MM.1S (cell line): ENCODE measurements at regions not wholly inside any gene's neighbourhood (a gene's known extent, or its start where the extent isn't known, plus 50 kb on each side); places are given as distances from the start of the nearest gene placed in this dataset.

Experiments
- DNase-seq: peaks from one replicate; pipeline ENCODE4 v3.0.0-alpha.2; 2015
- H2AFZ ChIP-seq: fragments of 300-600 bp; sonication (generic); 2 replicates; pipeline ENCODE4 v1.6.0; 2016; ENCODE audit warnings: antibody characterized with exemption, low read length
- H3F3A ChIP-seq: fragments of 300-600 bp; sonication (generic); 2 replicates; pipeline ENCODE4 v1.6.1; 2016; ENCODE audit warnings: mild to moderate bottlenecking, antibody characterized with exemption, low read length, moderate library complexity, mixed read lengths; ENCODE audit not compliant: insufficient read depth
- H3K27ac ChIP-seq: fragments of 300-600 bp; sonication (generic); 2 replicates; pipeline ENCODE4 v1.5.1; 2016; ENCODE audit warnings: mild to moderate bottlenecking, low read length
- H3K27me3 ChIP-seq: fragments of 300-600 bp; sonication (generic); replicated peaks from 2 replicates; pipeline ENCODE4 v1.6.0; 2016; ENCODE audit warnings: low read length; ENCODE audit not compliant: insufficient read depth
- H3K36me3 ChIP-seq: fragments of 300-600 bp; sonication (generic); replicated peaks from 2 replicates; pipeline ENCODE4 v1.6.1; 2016; ENCODE audit warnings: mild to moderate bottlenecking, low read length, mixed read lengths; ENCODE audit not compliant: insufficient read depth
- H3K4me1 ChIP-seq: fragments of 300-600 bp; sonication (generic); 2 replicates; pipeline ENCODE4 v1.6.1; 2016; ENCODE audit warnings: low read length, mixed read lengths
- H3K4me2 ChIP-seq: fragments of 300-600 bp; sonication (generic); 2 replicates; pipeline ENCODE4 v1.6.0; 2016; ENCODE audit warnings: low read depth, low read length
- H3K4me3 ChIP-seq: fragments of 300-600 bp; sonication (generic); 2 replicates; pipeline ENCODE4 v1.5.1; 2016; ENCODE audit warnings: low read length, mixed read lengths
- H3K79me2 ChIP-seq: fragments of 300-600 bp; sonication (generic); 2 replicates; pipeline ENCODE4 v1.6.1; 2016; ENCODE audit warnings: mixed run types, low read length, mixed read lengths
- H3K9ac ChIP-seq: fragments of 300-600 bp; sonication (generic); 2 replicates; pipeline ENCODE4 v1.6.1; 2016; ENCODE audit warnings: low read length, mixed read lengths
- H3K9me2 ChIP-seq: fragments of 300-600 bp; sonication (generic); replicated peaks from 2 replicates; pipeline ENCODE4 v1.6.1; 2016; ENCODE audit warnings: mild to moderate bottlenecking, low read length, mixed read lengths; ENCODE audit not compliant: insufficient read depth
- H3K9me3 ChIP-seq: fragments of 300-600 bp; sonication (generic); replicated peaks from 2 replicates; pipeline ENCODE4 v1.6.1; 2016; ENCODE audit warnings: mild to moderate bottlenecking, low read length, mixed read lengths; ENCODE audit not compliant: insufficient read depth
- H4K20me1 ChIP-seq: fragments of 300-600 bp; sonication (generic); 2 replicates; pipeline ENCODE4 v1.6.1; 2016; ENCODE audit warnings: mild to moderate bottlenecking, low read length, moderate library complexity, mixed read lengths; ENCODE audit not compliant: insufficient read depth
- EZH2 ChIP-seq: fragments of 300-600 bp; sonication (generic); optimal IDR thresholded peaks from 2 replicates; pipeline ENCODE3; 2017; ENCODE audit warnings: low read depth, mild to moderate bottlenecking, antibody characterized with exemption, low read length, mixed read lengths
- EZH2phosphoT487 ChIP-seq: fragments of 300-600 bp; sonication (generic); IDR thresholded peaks from 2 replicates; pipeline ENCODE4 v1.6.1; 2018; ENCODE audit warnings: antibody characterized with exemption, low read length
- TF ChIP-seq, protein P1 (sequence below): fragments of 300-600 bp; sonication (generic); IDR thresholded peaks from 2 replicates; pipeline ENCODE4 v1.5.1; 2016; ENCODE audit warnings: antibody characterized with exemption, low read length, mixed read lengths

DNA sequence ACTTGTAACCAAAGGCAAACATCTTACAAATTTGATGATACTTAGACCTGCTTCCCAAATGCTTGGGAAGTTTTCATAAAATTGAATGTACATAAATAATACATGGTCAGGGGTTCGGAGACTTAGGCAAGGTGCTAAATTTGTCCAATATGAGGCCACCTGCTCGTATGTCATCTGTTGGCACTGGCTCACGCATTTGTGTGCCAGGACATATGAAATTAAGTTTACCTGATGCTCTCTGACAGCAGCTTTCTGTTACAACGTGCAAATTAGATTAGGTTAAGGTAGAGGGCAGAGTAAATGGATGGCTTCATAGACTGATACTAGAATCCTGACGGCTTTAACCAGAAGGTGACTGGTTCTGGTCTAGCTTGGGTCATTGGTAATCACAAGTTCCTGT lies 970.3 kb upstream of the RBFOX1 start:
- no peak overlapping the region for H3K9ac ChIP-seq
- no peaks in the 10 kb centered on the region for H3K36me3 ChIP-seq
- H4K20me1 ChIP-seq: no peaks in the 10 kb centered on the region
- H3K79me2 ChIP-seq: no peaks in the 10 kb centered on the region
- no peaks in the 10 kb centered on the region for H3K9me2 ChIP-seq
- H3F3A ChIP-seq: no peaks in the 10 kb centered on the region
- no peak overlapping the region for H2AFZ ChIP-seq
- no peak overlapping the region for H3K27ac ChIP-seq
- no peaks in the 10 kb centered on the region for H3K9me3 ChIP-seq
- H3K4me2 ChIP-seq: no peak overlapping the region
- H3K27me3 ChIP-seq: no peaks in the 10 kb centered on the region
- no peak for TF ChIP-seq EZH2phosphoT487
- no peak for TF ChIP-seq EZH2
- TF ChIP-seq, protein P1, sequence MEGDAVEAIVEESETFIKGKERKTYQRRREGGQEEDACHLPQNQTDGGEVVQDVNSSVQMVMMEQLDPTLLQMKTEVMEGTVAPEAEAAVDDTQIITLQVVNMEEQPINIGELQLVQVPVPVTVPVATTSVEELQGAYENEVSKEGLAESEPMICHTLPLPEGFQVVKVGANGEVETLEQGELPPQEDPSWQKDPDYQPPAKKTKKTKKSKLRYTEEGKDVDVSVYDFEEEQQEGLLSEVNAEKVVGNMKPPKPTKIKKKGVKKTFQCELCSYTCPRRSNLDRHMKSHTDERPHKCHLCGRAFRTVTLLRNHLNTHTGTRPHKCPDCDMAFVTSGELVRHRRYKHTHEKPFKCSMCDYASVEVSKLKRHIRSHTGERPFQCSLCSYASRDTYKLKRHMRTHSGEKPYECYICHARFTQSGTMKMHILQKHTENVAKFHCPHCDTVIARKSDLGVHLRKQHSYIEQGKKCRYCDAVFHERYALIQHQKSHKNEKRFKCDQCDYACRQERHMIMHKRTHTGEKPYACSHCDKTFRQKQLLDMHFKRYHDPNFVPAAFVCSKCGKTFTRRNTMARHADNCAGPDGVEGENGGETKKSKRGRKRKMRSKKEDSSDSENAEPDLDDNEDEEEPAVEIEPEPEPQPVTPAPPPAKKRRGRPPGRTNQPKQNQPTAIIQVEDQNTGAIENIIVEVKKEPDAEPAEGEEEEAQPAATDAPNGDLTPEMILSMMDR: no peak
- H3K4me1 ChIP-seq: no peaks in the 10 kb centered on the region
- DNase-seq: no peak
- no peak overlapping the region for H3K4me3 ChIP-seq

DNA sequence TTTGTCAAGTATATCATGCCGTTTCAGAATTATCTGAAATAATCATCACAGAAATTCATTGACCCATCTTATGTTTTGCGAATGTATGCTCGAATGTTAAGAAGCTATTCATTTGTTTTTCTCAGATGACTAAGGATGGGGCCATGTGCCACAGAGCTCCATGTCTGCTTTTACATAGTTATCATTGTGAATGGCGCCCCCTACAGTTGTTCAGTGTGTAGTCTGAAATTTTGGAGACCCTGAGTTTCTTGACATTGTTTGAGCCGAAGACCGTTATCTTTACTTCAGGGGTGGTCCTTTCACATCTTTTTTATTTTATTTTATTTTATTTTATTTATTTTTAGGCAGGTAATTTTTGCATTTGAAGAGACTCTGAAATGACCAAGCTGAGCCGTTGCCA lies 972.0 kb upstream of the RBFOX1 start:
- TF ChIP-seq EZH2 (no peak), EZH2phosphoT487 (no peak)
- TF ChIP-seq, protein P1: no peak
- Histone ChIP-seq H3K36me3 (no peaks in the 10 kb centered on the region), H3K4me3 (no peak overlapping the region), H3K27me3 (no peaks in the 10 kb centered on the region), H2AFZ (no peak overlapping the region), H3K4me2 (no peak overlapping the region), H4K20me1 (no peaks in the 10 kb centered on the region), H3K4me1 (no peaks in the 10 kb centered on the region), H3K9me3 (no peaks in the 10 kb centered on the region), H3K9ac (no peak overlapping the region), H3K79me2 (no peaks in the 10 kb centered on the region), H3K9me2 (no peaks in the 10 kb centered on the region), H3K27ac (no peak overlapping the region), H3F3A (no peaks in the 10 kb centered on the region)
- no peak for DNase-seq

DNA sequence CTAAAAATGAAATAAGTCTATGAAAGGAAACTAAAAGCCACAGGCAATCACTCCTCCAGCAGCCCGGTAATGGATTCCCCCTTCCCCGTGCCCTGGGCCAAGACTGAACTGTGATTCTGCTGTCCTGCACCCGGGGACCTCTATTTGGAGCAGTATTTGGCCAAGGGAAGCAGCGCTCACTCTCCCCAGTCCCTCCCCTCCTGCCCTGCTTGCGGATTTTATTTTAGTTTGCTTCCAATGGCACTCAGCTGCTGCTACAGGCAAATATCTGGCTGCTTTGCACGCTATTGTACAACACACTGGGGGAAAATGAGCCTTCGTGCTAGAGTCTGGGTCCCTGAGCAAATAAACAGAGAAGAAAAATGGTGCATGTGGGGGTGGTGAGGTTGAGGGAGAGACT lies 975.7 kb upstream of the RBFOX1 start:
- Histone ChIP-seq H3K4me3 (no peak overlapping the region), H2AFZ (no peak overlapping the region), H3K4me2 (no peak overlapping the region), H3K9ac (no peak overlapping the region), H4K20me1 (no peaks in the 10 kb centered on the region), H3K79me2 (no peaks in the 10 kb centered on the region), H3K9me2 (no peaks in the 10 kb centered on the region), H3K27me3 (no peaks in the 10 kb centered on the region), H3K27ac (no peak overlapping the region), H3K36me3 (no peaks in the 10 kb centered on the region), H3F3A (no peaks in the 10 kb centered on the region), H3K9me3 (no peaks in the 10 kb centered on the region), H3K4me1 (no peaks in the 10 kb centered on the region)
- TF ChIP-seq EZH2: no peak
- TF ChIP-seq, protein P1: no peak
- no peak for TF ChIP-seq EZH2phosphoT487
- DNase-seq: no peak
